ENCODE measurements at regions not wholly inside any gene's neighbourhood (a gene's known extent, or its start where the extent isn't known, plus 50 kb on each side); places are given as distances from the start of the nearest gene placed in this dataset.

- H3K9ac ChIP-seq (ENCODE audit: low read length), result no peak overlapping the region
- no peaks in the 10 kb centered on the region for H3K9me2 ChIP-seq (ENCODE audit: low read depth, low read length)
- H3K4me1 ChIP-seq (ENCODE audit: insufficient read depth, low read length, severe bottlenecking), result no peaks in the 10 kb centered on the region
- H3K9me3 ChIP-seq (ENCODE audit: low read length), result no peaks in the 10 kb centered on the region
- TF ChIP-seq CTCF (IDR thresholded peaks at IDR 0.05; ENCODE audit: low read length) (no peak), EZH2 (IDR thresholded peaks at IDR 0.05; ENCODE audit: borderline replicate concordance, low read length) (no peak)
- no peaks in the 10 kb centered on the region for H3K36me3 ChIP-seq (ENCODE audit: insufficient read depth, low read length)
- H3K4me3 ChIP-seq (ENCODE audit: low read depth, low read length, poor library complexity, severe bottlenecking), result no peak overlapping the region
- no peaks in the 10 kb centered on the region for H4K20me1 ChIP-seq (ENCODE audit: insufficient read depth, low read length)
- H3F3A ChIP-seq (ENCODE audit: insufficient read depth, low read length), result no peaks in the 10 kb centered on the region
- H3K4me2 ChIP-seq (ENCODE audit: low read length), result no peak overlapping the region
- H2AFZ ChIP-seq (ENCODE audit: low read length), result no peak overlapping the region
- no peak overlapping the region for H3K27ac ChIP-seq (ENCODE audit: low read depth, low read length, poor library complexity, severe bottlenecking)
- H3K27me3 ChIP-seq (ENCODE audit: insufficient read depth, low read length), result no peaks in the 10 kb centered on the region
- H3K79me2 ChIP-seq (ENCODE audit: insufficient read depth, low read length), result no peaks in the 10 kb centered on the region
Measured at GRCh38 chr11:115999437-115999836, 495.2 kb upstream of the CADM1 start.

GRCh38 chr11:115996808-115997188 is 492.6 kb upstream of the CADM1 start:
- H3F3A ChIP-seq (ENCODE audit: insufficient read depth, low read length), result no peaks in the 10 kb centered on the region
- no peak overlapping the region for H3K9ac ChIP-seq (ENCODE audit: low read length)
- H3K4me3 ChIP-seq (ENCODE audit: low read depth, low read length, poor library complexity, severe bottlenecking), result no peak overlapping the region
- H4K20me1 ChIP-seq (ENCODE audit: insufficient read depth, low read length), result no peaks in the 10 kb centered on the region
- H3K27me3 ChIP-seq (ENCODE audit: insufficient read depth, low read length), result no peaks in the 10 kb centered on the region
- H3K79me2 ChIP-seq (ENCODE audit: insufficient read depth, low read length), result no peaks in the 10 kb centered on the region
- no peak overlapping the region for H3K4me2 ChIP-seq (ENCODE audit: low read length)
- H3K4me1 ChIP-seq (ENCODE audit: insufficient read depth, low read length, severe bottlenecking), result no peaks in the 10 kb centered on the region
- H3K9me2 ChIP-seq (ENCODE audit: low read depth, low read length), result no peaks in the 10 kb centered on the region
- no peak for TF ChIP-seq CTCF (IDR thresholded peaks at IDR 0.05; ENCODE audit: low read length)
- no peaks in the 10 kb centered on the region for H3K9me3 ChIP-seq (ENCODE audit: low read length)
- no peak overlapping the region for H3K27ac ChIP-seq (ENCODE audit: low read depth, low read length, poor library complexity, severe bottlenecking)
- no peaks in the 10 kb centered on the region for H3K36me3 ChIP-seq (ENCODE audit: insufficient read depth, low read length)
- no peak overlapping the region for H2AFZ ChIP-seq (ENCODE audit: low read length)

- TF ChIP-seq CTCF (IDR thresholded peaks at IDR 0.05; ENCODE audit: low read length), result no peak
- no peak for TF ChIP-seq EZH2 (IDR thresholded peaks at IDR 0.05; ENCODE audit: borderline replicate concordance, low read length)
- H3K9me3 ChIP-seq (ENCODE audit: low read length), result no peaks in the 10 kb centered on the region
- no peaks in the 10 kb centered on the region for H3F3A ChIP-seq (ENCODE audit: insufficient read depth, low read length)
- H3K9ac ChIP-seq (ENCODE audit: low read length), result no peak overlapping the region
- H4K20me1 ChIP-seq (ENCODE audit: insufficient read depth, low read length), result no peaks in the 10 kb centered on the region
- no peaks in the 10 kb centered on the region for H3K79me2 ChIP-seq (ENCODE audit: insufficient read depth, low read length)
- H3K36me3 ChIP-seq (ENCODE audit: insufficient read depth, low read length), result no peaks in the 10 kb centered on the region
- no peak overlapping the region for H3K4me2 ChIP-seq (ENCODE audit: low read length)
- H2AFZ ChIP-seq (ENCODE audit: low read length), result no peak overlapping the region
- no peaks in the 10 kb centered on the region for H3K27me3 ChIP-seq (ENCODE audit: insufficient read depth, low read length)
- no peaks in the 10 kb centered on the region for H3K9me2 ChIP-seq (ENCODE audit: low read depth, low read length)
- H3K4me1 ChIP-seq (ENCODE audit: insufficient read depth, low read length, severe bottlenecking), result no peaks in the 10 kb centered on the region
- no peak overlapping the region for H3K27ac ChIP-seq (ENCODE audit: low read depth, low read length, poor library complexity, severe bottlenecking)
- no peak overlapping the region for H3K4me3 ChIP-seq (ENCODE audit: low read depth, low read length, poor library complexity, severe bottlenecking)
Measured at GRCh38 chr11:115996125-115996807, 492.1 kb upstream of the CADM1 start.

All from OCI-LY1 (cell line).